Osteoblast (primary cell): ENCODE measurements at regions not wholly inside any gene's neighbourhood (a gene's known extent, or its start where the extent isn't known, plus 50 kb on each side); places are given as distances from the start of the nearest gene placed in this dataset.

Source experiments
- DNase-seq: peaks from one replicate; pipeline ENCODE4 v3.0.0; 2011; ENCODE audit warnings: low spot score, mixed read lengths; ENCODE audit not compliant: insufficient read length; ENCODE audit errors: missing footprints
- H2AFZ ChIP-seq: 2 replicates; pipeline ENCODE4 v1.6.0; 2011; ENCODE audit warnings: mild to moderate bottlenecking, low read length
- H3K27ac ChIP-seq: 2 replicates; pipeline ENCODE4 v1.5.1; 2011; ENCODE audit warnings: mild to moderate bottlenecking, low read depth, low read length, moderate library complexity
- H3K27me3 ChIP-seq: 2 replicates; pipeline ENCODE4 v1.6.0; 2012; ENCODE audit warnings: mild to moderate bottlenecking, control low read depth, inconsistent platforms, low read length, moderate library complexity; ENCODE audit not compliant: insufficient read depth
- H3K36me3 ChIP-seq: 2 replicates; pipeline ENCODE4 v1.5.1; 2011; ENCODE audit warnings: mild to moderate bottlenecking, low read length, control low read depth, moderate library complexity; ENCODE audit not compliant: insufficient read depth
- H3K4me1 ChIP-seq: 2 replicates; pipeline ENCODE4 v1.5.1; 2011; ENCODE audit warnings: mild to moderate bottlenecking, low read length, control low read depth, moderate library complexity; ENCODE audit not compliant: insufficient read depth
- H3K4me2 ChIP-seq: 2 replicates; pipeline ENCODE4 v1.6.0; 2011; ENCODE audit warnings: mild to moderate bottlenecking, low read length; ENCODE audit not compliant: insufficient read depth
- H3K4me3 ChIP-seq: fragments of 200-600 bp; sonication (generic); 3 replicates; pipeline ENCODE4 v1.5.1; 2012; ENCODE audit warnings: mild to moderate bottlenecking, low read length, inconsistent platforms; ENCODE audit not compliant: insufficient read depth
- H3K79me2 ChIP-seq: 2 replicates; pipeline ENCODE4 v1.6.0; 2012; ENCODE audit warnings: mild to moderate bottlenecking, low read length, control low read depth, inconsistent platforms; ENCODE audit not compliant: insufficient read depth
- H3K9me3 ChIP-seq: 2 replicates; pipeline ENCODE4 v1.5.1; 2011; ENCODE audit warnings: low read depth, low read length, control low read depth
- H4K20me1 ChIP-seq: 2 replicates; pipeline ENCODE4 v1.6.0; 2012; ENCODE audit warnings: mild to moderate bottlenecking, low read length, control low read depth; ENCODE audit not compliant: insufficient read depth
- CTCF ChIP-seq: IDR thresholded peaks from 2 replicates; pipeline ENCODE4 v1.5.1; 2011; ENCODE audit warnings: mild to moderate bottlenecking, low read depth, low read length, moderate library complexity; ENCODE audit errors: extremely low read depth

DNA sequence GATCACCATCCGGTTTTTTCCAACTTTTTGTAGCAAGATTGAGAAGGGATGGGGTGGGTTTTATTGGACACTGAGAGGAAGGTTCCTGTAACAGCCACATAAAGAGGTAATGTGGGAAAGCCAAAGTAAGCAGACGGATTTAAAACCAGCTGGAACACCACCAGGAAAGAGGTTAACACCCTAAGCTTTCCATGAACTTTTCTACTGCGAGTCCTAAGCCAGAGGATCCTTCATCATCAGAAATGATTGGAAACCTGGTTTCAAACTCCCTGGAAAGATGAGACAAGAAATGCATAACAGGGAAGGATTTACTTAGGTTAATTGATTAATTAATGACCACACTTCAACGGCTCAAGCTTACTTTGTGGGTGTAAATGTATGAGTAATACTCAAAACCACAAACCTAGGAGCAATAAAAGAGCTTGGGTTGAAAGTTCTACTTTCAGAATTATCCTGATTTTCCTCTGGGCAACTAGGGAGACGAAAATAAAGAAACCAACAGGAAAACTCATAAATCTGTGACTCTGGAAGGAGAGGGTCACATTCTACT, 91.5 kb downstream of the COX18 start:
- Histone ChIP-seq H3K4me3 (no peak overlapping the region), H3K79me2 (no peaks in the 10 kb centered on the region), H3K4me1 (peaks cover 36% of the 10 kb centered on the region), H2AFZ (peak overlapping the region; percentile 35), H3K36me3 (no peaks in the 10 kb centered on the region), H3K27ac (no peak overlapping the region), H3K27me3 (no peaks in the 10 kb centered on the region), H4K20me1 (no peaks in the 10 kb centered on the region), H3K4me2 (peak overlapping the region; percentile 14), H3K9me3 (no peaks in the 10 kb centered on the region)
- DNase-seq: peak; percentile 64
- TF ChIP-seq CTCF: no peak

DNA sequence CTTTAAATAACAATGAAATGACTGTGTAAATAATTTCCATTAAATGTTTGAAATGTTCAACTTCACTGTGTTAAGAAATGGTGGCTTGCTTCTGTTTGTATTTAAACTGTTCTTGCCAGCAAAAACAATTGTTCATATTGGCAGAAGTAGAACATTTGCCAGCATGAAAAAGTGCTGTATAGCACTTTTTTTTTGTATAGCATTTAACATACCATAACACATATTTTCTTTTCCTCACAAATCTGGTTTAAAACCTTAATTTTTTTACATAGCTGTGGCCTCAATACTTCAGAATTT, 94.1 kb downstream of the COX18 start:
- DNase-seq: no peak
- Histone ChIP-seq H2AFZ (no peak overlapping the region), H3K4me2 (peak overlapping the region; percentile 33), H3K79me2 (no peaks in the 10 kb centered on the region), H3K4me1 (peaks cover 50% of the 10 kb centered on the region), H3K9me3 (no peaks in the 10 kb centered on the region), H3K27ac (peak overlapping the region; percentile 59), H3K4me3 (no peak overlapping the region), H3K36me3 (no peaks in the 10 kb centered on the region), H4K20me1 (no peaks in the 10 kb centered on the region), H3K27me3 (no peaks in the 10 kb centered on the region)
- TF ChIP-seq CTCF: no peak

GRCh38 chr4:72974694-72975487, 94.6 kb downstream of the COX18 start:
- DNase-seq: peak; percentile 41

More at GRCh38 chr4:72974694-72975487, 94.6 kb downstream of the COX18 start:
- TF ChIP-seq CTCF: no peak
- H3K27me3 ChIP-seq: no peaks in the 10 kb centered on the region
- peak overlapping the region; percentile 59 for H3K27ac ChIP-seq
- no peak overlapping the region for H3K4me3 ChIP-seq
- H3K9me3 ChIP-seq: no peaks in the 10 kb centered on the region
- H3K4me2 ChIP-seq: peak overlapping the region; percentile 33
- no peaks in the 10 kb centered on the region for H3K79me2 ChIP-seq
- no peaks in the 10 kb centered on the region for H3K36me3 ChIP-seq
- peaks cover 56% of the 10 kb centered on the region for H3K4me1 ChIP-seq
- H2AFZ ChIP-seq: peak overlapping the region; percentile 28
- H4K20me1 ChIP-seq: no peaks in the 10 kb centered on the region
